Stimulated activated naive CD8-positive, alpha-beta T cell treated with anti-CD3 and anti-CD28 coated beads, Interleukin-15, Interleukin-2, amounts not matched to agents 100 ng/mL and 50 ng/mL, for 24 hours (primary cell): ENCODE measurements at regions not wholly inside any gene's neighbourhood (a gene's known extent, or its start where the extent isn't known, plus 50 kb on each side); places are given as distances from the start of the nearest gene placed in this dataset.

ENCODE experiments used
- H3K27ac Mint-ChIP-seq: one replicate; pipeline ENCODE4 v1.8.0; 2021; ENCODE audit warnings: mild to moderate bottlenecking, mixed read lengths
- H3K27me3 Mint-ChIP-seq: one replicate; pipeline ENCODE4 v1.8.0; 2021; ENCODE audit warnings: mixed read lengths
- H3K36me3 Mint-ChIP-seq: one replicate; pipeline ENCODE4 v1.8.0; 2021; ENCODE audit warnings: low read depth, mixed read lengths
- H3K4me1 Mint-ChIP-seq: one replicate; pipeline ENCODE4 v1.8.0; 2021; ENCODE audit warnings: low read depth, mixed read lengths
- H3K4me3 Mint-ChIP-seq: one replicate; pipeline ENCODE4 v1.8.0; 2021; ENCODE audit warnings: mild to moderate bottlenecking, mixed read lengths
- H3K9me3 Mint-ChIP-seq: one replicate; pipeline ENCODE4 v1.8.0; 2021; ENCODE audit warnings: mixed read lengths

- no peak overlapping the region for H3K27ac Mint-ChIP-seq
- H3K9me3 Mint-ChIP-seq = no peaks in the 10 kb centered on the region
- no peaks in the 10 kb centered on the region for H3K36me3 Mint-ChIP-seq
- no peaks in the 10 kb centered on the region for H3K27me3 Mint-ChIP-seq
- H3K4me1 Mint-ChIP-seq = no peaks in the 10 kb centered on the region
- no peak overlapping the region for H3K4me3 Mint-ChIP-seq
These were observed 132.1 kb downstream of the PWWP3B start for GRCh38 chrX:106300239-106300638.

GRCh38 chrX:106300656-106301055 is 132.6 kb downstream of the PWWP3B start:
- Mint-ChIP-seq H3K36me3 (no peaks in the 10 kb centered on the region), H3K9me3 (no peaks in the 10 kb centered on the region), H3K27ac (no peak overlapping the region), H3K4me1 (no peaks in the 10 kb centered on the region), H3K27me3 (no peaks in the 10 kb centered on the region), H3K4me3 (no peak overlapping the region)

GRCh38 chrX:106302304-106302703 is 134.2 kb downstream of the PWWP3B start:
- Mint-ChIP-seq H3K9me3 (no peaks in the 10 kb centered on the region), H3K4me1 (no peaks in the 10 kb centered on the region), H3K36me3 (no peaks in the 10 kb centered on the region), H3K27ac (no peak overlapping the region), H3K4me3 (no peak overlapping the region), H3K27me3 (no peaks in the 10 kb centered on the region)

- Mint-ChIP-seq H3K27me3 (no peaks in the 10 kb centered on the region), H3K4me3 (no peak overlapping the region), H3K36me3 (no peaks in the 10 kb centered on the region), H3K9me3 (no peaks in the 10 kb centered on the region), H3K4me1 (no peaks in the 10 kb centered on the region), H3K27ac (no peak overlapping the region)
These were observed 138.4 kb downstream of the PWWP3B start for GRCh38 chrX:106306391-106306947.

GRCh38 chrX:106323357-106323756 is 155.3 kb downstream of the PWWP3B start:
- Mint-ChIP-seq H3K27me3 (no peaks in the 10 kb centered on the region), H3K27ac (no peak overlapping the region), H3K4me3 (no peak overlapping the region), H3K9me3 (no peaks in the 10 kb centered on the region), H3K36me3 (no peaks in the 10 kb centered on the region), H3K4me1 (no peaks in the 10 kb centered on the region)

- no peaks in the 10 kb centered on the region for H3K27me3 Mint-ChIP-seq
- H3K36me3 Mint-ChIP-seq = no peaks in the 10 kb centered on the region
- no peak overlapping the region for H3K27ac Mint-ChIP-seq
- H3K4me1 Mint-ChIP-seq = no peaks in the 10 kb centered on the region
- H3K9me3 Mint-ChIP-seq = no peaks in the 10 kb centered on the region
- no peak overlapping the region for H3K4me3 Mint-ChIP-seq
These were observed 163.5 kb downstream of the PWWP3B start for GRCh38 chrX:106331606-106332005.

GRCh38 chrX:106341823-106342222 is 173.7 kb downstream of the PWWP3B start:
- Mint-ChIP-seq H3K4me1 (no peaks in the 10 kb centered on the region), H3K27me3 (no peaks in the 10 kb centered on the region), H3K9me3 (no peaks in the 10 kb centered on the region), H3K27ac (no peak overlapping the region), H3K4me3 (no peak overlapping the region), H3K36me3 (no peaks in the 10 kb centered on the region)

- Mint-ChIP-seq H3K4me1 (no peaks in the 10 kb centered on the region), H3K27ac (no peak overlapping the region), H3K9me3 (no peaks in the 10 kb centered on the region), H3K27me3 (no peaks in the 10 kb centered on the region), H3K4me3 (no peak overlapping the region), H3K36me3 (no peaks in the 10 kb centered on the region)
These were observed 188.5 kb downstream of the PWWP3B start for GRCh38 chrX:106356580-106356979.

GRCh38 chrX:106363214-106363613 is 195.1 kb downstream of the PWWP3B start:
- H3K4me3 Mint-ChIP-seq = no peak overlapping the region
- H3K36me3 Mint-ChIP-seq = no peaks in the 10 kb centered on the region
- no peak overlapping the region for H3K27ac Mint-ChIP-seq
- H3K27me3 Mint-ChIP-seq = no peaks in the 10 kb centered on the region
- no peaks in the 10 kb centered on the region for H3K9me3 Mint-ChIP-seq
- H3K4me1 Mint-ChIP-seq = no peaks in the 10 kb centered on the region

GRCh38 chrX:106378616-106379015 is 210.5 kb downstream of the PWWP3B start:
- no peak overlapping the region for H3K27ac Mint-ChIP-seq
- H3K4me1 Mint-ChIP-seq = peaks cover 5% of the 10 kb centered on the region
- no peaks in the 10 kb centered on the region for H3K27me3 Mint-ChIP-seq
- H3K36me3 Mint-ChIP-seq = no peaks in the 10 kb centered on the region
- no peaks in the 10 kb centered on the region for H3K9me3 Mint-ChIP-seq
- no peak overlapping the region for H3K4me3 Mint-ChIP-seq

- no peaks in the 10 kb centered on the region for H3K36me3 Mint-ChIP-seq
- H3K4me3 Mint-ChIP-seq = no peak overlapping the region
- H3K27ac Mint-ChIP-seq = no peak overlapping the region
- H3K4me1 Mint-ChIP-seq = no peaks in the 10 kb centered on the region
- H3K9me3 Mint-ChIP-seq = no peaks in the 10 kb centered on the region
- H3K27me3 Mint-ChIP-seq = no peaks in the 10 kb centered on the region
These were observed 220.4 kb upstream of the RADX start for GRCh38 chrX:106391284-106391911.

- no peak overlapping the region for H3K4me3 Mint-ChIP-seq
- no peak overlapping the region for H3K27ac Mint-ChIP-seq
- H3K9me3 Mint-ChIP-seq = no peaks in the 10 kb centered on the region
- H3K36me3 Mint-ChIP-seq = no peaks in the 10 kb centered on the region
- no peaks in the 10 kb centered on the region for H3K27me3 Mint-ChIP-seq
- H3K4me1 Mint-ChIP-seq = no peaks in the 10 kb centered on the region
These were observed 219.4 kb upstream of the RADX start for GRCh38 chrX:106392346-106392745.

GRCh38 chrX:106397788-106398538 is 213.8 kb upstream of the RADX start:
- Mint-ChIP-seq H3K9me3 (no peaks in the 10 kb centered on the region), H3K4me1 (no peaks in the 10 kb centered on the region), H3K27ac (no peak overlapping the region), H3K27me3 (no peaks in the 10 kb centered on the region), H3K4me3 (no peak overlapping the region), H3K36me3 (no peaks in the 10 kb centered on the region)

GRCh38 chrX:106401965-106402559 is 209.7 kb upstream of the RADX start:
- H3K27me3 Mint-ChIP-seq = no peaks in the 10 kb centered on the region
- H3K27ac Mint-ChIP-seq = no peak overlapping the region
- H3K4me1 Mint-ChIP-seq = no peaks in the 10 kb centered on the region
- H3K36me3 Mint-ChIP-seq = no peaks in the 10 kb centered on the region
- no peaks in the 10 kb centered on the region for H3K9me3 Mint-ChIP-seq
- no peak overlapping the region for H3K4me3 Mint-ChIP-seq

GRCh38 chrX:106404512-106404911 is 207.3 kb upstream of the RADX start:
- Mint-ChIP-seq H3K36me3 (no peaks in the 10 kb centered on the region), H3K27ac (no peak overlapping the region), H3K4me1 (no peaks in the 10 kb centered on the region), H3K4me3 (no peak overlapping the region), H3K27me3 (no peaks in the 10 kb centered on the region), H3K9me3 (no peaks in the 10 kb centered on the region)
